ENCODE measurements at regions not wholly inside any gene's neighbourhood (a gene's known extent, or its start where the extent isn't known, plus 50 kb on each side); places are given as distances from the start of the nearest gene placed in this dataset.
"Not testable (repeated sequence)": the region's sequence is repeated elsewhere in the genome, so short reads cannot be mapped to it uniquely, and the experiment has no call there.

DNA sequence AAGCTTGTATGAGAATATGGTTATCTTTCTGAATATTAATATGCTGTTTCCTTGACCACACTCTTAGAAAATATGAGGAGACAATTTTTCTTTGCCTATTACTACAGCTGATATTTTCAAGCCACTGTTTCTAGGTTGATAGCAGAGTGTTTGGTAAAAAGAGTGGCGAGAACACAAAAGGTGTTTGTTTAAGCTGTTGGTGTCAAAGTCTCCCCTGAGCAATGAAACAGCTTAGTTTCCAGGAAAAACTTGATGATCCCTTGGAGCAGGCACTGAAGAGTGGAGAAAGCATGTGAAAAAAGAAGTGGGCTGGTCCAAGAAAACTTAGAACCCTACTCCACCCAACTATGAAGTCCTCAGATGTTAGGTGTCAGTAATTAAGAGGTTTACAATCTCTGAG, 182.7 kb downstream of the TFAP2B start:
- DNase-seq = no peak

- no peak for DNase-seq
Measured at GRCh38 chr6:51004380-51004779, 185.7 kb downstream of the TFAP2B start.

- DNase-seq = no peak
Measured at GRCh38 chr6:51005779-51006178, 187.1 kb downstream of the TFAP2B start.

DNA sequence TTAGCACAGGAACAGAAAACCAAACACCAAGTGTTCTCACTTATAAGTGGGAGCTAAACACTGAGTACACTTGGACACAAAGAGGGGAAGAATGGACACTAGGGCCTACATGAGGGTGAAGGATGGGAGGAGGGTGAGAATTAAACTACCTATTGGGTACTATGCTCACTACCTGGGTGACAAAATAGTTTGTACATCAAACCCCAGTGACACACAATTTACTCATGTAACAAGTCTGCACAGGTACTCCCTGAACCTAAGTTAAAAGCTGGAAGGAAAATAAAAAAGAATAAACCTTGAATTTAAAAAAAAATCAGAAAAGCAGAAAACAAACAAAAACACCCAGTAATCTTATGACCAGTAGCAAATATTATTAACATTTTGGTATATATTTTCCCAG, 188.6 kb downstream of the TFAP2B start:
- no peak for DNase-seq

DNA sequence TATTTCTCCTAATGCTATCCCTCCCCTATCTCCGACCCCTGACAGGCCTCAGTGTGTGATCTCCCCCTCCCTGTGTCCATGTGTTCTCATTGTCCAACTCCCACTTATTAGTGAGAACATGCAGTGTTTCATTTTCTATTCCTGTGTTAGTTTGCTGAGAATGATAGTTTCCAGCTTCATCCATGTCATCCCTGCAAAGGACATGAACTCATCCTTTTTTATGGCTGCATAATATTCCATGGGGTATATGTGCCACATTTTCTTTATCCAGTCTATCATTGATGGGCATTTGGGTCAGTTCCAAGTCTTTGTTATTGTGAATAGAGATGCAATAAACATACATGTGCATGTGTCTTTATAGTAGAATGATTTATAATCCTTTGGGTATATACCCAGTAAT, 190.0 kb downstream of the TFAP2B start:
- DNase-seq = not testable (repeated sequence)

- DNase-seq = no peak
Measured at GRCh38 chr6:51013376-51013775, 194.7 kb downstream of the TFAP2B start.

- DNase-seq = no peak
Measured at GRCh38 chr6:51015394-51015793, 196.7 kb downstream of the TFAP2B start.

DNA sequence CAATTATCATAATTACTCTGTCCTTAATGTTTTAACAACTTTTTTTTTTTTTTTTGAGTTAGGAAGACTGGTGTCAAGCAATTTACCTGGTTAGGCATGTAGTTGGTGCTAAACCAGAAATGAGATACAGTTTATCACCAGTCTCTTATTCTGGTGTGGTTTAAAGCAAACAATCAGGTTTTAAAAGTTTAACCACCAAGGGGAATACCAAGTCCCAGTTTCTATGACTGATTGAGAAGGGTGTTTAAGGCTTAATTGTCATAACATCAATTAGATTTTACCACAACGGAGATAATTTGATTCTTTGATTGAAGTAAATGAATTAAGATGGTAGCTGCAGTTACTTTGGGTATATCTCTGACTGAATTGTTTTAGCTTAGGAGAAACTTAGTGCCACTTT, 197.8 kb downstream of the TFAP2B start:
- DNase-seq = no peak

GRCh38 chr6:51019806-51020205, 201.1 kb downstream of the TFAP2B start:
- DNase-seq = no peak

DNA sequence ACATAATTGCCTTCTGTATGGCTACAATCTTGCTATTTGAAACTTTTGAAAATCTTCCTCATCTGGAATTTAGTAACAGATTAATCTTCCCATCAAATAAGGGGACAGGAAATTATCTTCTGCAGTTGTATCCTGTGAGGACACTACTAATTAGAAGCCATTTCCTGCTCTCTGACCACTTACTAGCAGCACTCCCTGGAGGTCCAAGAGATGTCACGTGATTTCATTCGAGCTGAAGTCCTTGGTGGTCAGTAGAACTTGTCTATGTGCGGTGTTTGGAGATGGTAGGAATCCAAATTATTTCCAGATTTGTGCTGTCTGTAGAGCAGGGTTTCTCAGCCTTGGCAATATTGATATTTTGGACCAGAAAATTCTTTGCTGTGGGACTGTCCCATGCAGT, 202.5 kb downstream of the TFAP2B start:
- DNase-seq = no peak

GRCh38 chr6:51024126-51024525, 205.5 kb downstream of the TFAP2B start:
- no peak for DNase-seq

DNA sequence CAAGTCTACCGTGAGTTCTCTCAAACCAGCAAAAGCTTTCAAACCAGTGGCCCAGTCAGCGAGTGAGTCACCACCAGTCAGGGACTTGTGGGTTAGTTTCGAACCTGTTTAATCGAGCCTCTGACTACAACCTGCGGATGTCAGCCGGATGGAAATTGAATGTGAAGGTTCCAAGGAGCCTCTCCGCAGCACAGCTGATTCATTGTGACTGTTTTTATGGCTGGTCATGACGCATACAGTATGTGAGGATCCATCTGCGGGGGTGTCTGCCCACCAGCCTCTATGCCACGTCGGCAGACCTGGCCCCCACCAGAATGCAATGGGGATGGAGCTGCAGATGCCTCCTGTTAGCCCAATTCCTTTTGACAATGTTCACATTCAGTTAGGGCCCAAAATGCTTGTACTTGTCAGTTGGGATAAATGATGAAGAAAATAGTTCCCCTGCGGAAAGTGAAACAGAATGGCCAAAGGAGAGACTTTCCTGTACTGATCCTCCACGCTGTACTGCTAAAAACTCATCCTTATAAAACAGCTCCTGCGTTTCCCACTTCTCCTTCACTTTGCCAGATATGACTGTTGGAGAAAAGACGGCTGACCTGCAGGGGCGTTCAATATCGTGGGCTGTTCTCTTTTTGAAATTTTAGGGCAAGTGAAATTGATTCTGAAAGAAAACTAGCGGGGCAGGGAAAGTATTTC, 206.6 kb downstream of the TFAP2B start:
- DNase-seq = no peak

DNA sequence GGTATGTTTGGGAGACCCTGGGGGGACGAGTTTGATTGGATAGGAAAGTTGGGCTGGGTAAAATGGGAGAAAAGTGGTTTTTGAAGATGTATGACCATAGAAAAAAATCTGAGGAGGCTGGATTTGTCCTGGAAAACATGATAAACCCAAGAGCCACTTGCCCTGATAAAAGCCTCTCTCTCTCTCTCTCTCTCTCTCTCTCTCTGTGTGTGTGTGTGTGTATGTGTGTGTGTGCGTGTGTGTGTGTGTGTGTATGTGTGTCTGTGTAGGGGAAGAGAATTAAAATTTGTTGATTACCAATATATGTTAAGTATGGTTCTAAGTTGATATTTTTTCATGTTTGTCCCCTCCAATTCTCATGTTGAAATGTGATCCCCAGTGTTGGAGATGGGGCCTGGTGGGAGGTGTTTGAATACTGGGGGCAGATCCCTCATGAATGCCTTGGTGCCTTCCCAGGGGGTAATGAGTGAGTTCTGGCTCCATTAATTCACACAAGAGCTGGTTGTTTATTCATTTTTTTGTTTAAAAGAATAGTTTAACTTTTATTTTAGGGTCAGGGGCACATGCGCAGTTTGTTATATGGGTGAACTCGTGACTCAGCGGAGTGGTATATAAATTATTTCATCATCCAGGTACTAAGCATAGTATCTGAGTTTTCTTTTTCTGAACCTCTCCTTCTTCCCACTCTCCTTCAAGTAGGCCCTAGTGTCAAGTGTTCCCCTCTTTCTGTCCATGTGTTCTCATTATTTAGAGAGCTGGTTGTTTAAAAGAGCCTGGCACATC, 208.8 kb downstream of the TFAP2B start:
- DNase-seq = no peak

GRCh38 chr6:51028276-51028675, 209.6 kb downstream of the TFAP2B start:
- DNase-seq = no peak

- DNase-seq = no peak
Measured at GRCh38 chr6:51029561-51029960, 210.9 kb downstream of the TFAP2B start.

DNA sequence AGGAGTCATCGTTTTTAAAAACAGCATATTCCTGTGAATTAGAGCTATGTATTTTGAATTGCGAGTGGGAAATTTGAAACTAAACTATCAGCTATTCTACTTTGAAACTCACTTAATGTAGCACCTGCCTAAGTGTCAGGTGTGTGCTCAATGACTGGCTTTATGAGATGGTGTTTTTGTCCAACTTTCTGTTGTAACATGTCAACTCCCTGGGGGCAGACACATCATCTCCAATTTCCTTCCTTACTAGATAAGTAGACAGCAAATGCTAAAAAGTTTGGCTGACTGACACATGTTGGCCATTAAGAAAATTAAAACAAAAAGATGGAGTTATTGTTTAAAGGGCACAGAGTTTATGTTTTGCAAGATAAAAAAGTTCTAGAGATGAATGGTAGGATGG, 226.9 kb downstream of the TFAP2B start:
- no peak for DNase-seq

DNA sequence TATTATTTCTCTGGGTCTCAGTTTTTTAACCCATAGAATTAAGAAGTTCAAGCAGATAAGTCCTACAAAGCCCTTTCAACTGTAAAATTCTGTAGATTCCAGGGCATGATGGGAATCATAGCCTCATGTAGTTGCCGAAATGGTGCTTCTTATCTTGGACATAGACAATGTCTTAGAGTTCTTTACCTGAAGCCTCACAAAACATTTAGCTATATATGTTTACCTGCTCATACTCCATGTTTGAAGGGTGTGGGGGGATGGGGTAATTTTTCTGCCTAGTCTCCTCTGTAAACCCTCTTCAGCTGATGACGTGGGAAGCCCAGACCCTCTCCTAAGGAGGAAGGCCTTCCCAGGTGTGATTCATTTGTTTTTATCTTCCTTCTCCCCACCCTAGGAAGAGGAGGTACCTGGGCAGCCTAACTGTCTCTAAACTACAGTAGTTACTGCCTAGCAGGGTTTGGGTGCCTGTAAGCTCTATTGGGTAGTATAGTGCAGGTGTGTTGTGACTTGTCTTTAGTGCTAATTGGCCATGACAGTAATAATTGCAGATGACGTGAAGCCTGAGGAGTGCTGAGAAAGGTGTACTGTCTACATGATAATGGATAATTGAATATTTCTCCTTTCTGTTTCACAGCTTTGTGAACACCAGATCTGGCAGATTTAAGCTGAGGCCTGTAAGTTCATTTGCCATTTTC, 230.8 kb downstream of the TFAP2B start:
- no peak for DNase-seq

DNA sequence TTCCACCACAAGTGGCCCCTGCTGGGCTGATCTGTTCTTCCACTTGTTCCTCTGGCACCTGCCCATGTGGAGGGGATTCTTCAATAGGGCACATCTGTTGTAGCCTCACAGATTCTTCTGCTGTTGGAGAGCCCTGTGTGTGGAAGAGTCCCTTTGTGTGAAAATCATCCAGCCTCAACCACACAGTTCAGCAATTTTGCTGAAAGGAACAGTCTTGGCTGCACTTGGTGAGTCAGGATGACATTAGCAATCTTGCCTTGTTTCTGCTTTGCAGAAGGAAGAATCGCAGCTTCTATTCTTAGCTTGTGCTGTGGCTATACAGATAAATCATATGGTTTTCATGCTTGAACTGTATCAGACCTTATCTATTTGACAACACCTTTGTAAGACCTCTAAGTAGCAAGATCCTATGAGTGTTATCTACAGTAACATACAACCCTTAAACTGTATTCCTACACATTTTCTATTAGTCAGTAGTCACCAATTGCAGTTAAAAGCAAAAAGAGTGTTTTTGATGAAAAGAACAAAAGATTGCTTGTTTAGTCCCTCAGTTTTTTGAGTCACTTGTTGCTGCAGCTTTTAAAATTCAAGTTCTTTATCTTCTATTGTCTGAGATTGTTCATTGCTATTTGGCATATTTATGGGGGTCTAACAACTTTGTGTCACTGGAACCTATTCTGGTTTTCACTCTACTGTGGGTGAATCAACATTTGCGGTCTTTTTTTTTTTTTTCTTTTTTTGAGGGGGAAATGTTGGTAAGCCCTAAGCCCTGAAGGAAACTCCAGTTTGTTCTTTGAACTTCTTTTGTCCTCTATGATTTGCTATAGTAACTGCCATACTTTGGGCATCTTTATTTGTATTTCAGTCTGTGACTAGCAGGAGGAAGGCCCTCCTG, 231.6 kb downstream of the TFAP2B start:
- no peak for DNase-seq

GRCh38 chr6:51052716-51053115, 234.0 kb downstream of the TFAP2B start:
- not testable (repeated sequence) for DNase-seq

GRCh38 chr6:51055316-51055715, 236.6 kb downstream of the TFAP2B start:
- DNase-seq = not testable (repeated sequence)

- DNase-seq = no peak
Measured at GRCh38 chr6:51057296-51057695, 238.6 kb downstream of the TFAP2B start.

- DNase-seq = no peak
Measured at GRCh38 chr6:51060262-51060762, 241.6 kb downstream of the TFAP2B start.

Measured in NCI-H524 (cell line).